K562 (cell line): ENCODE measurements at regions not wholly inside any gene's neighbourhood (a gene's known extent, or its start where the extent isn't known, plus 50 kb on each side); places are given as distances from the start of the nearest gene placed in this dataset.

Experiments
- ARID1B ChIP-seq: fragments of 450-650 bp; IDR thresholded peaks from 2 replicates; pipeline ENCODE4 v1.6.1; 2016; ENCODE audit warnings: antibody characterized with exemption, mild to moderate bottlenecking, inconsistent platforms
- EWSR1 ChIP-seq: fragments of 450-650 bp; IDR thresholded peaks from 2 replicates; pipeline ENCODE4 v1.6.1; 2018; ENCODE audit warnings: borderline replicate concordance, mild to moderate bottlenecking, low read depth, moderate library complexity; ENCODE audit not compliant: partially characterized antibody
- KHSRP ChIP-seq: fragments of 450-650 bp; IDR thresholded peaks from 2 replicates; pipeline ENCODE4 v1.6.1; 2017
- RBM22 ChIP-seq: fragments of 200-400 bp; formaldehyde crosslinking; IDR thresholded peaks from 2 replicates; pipeline ENCODE4 v1.6.1; 2018; ENCODE audit warnings: low read length, low read depth; ENCODE audit not compliant: poor library complexity, severe bottlenecking
- SP1 ChIP-seq: sonication (generic); formaldehyde crosslinking; IDR thresholded peaks from 2 replicates; pipeline ENCODE4 v1.8.1; 2022; ENCODE audit warnings: mild to moderate bottlenecking, missing genetic modification reagents
- ZBTB12 ChIP-seq: fragments of 250-450 bp; sonication (Bioruptor Pico); IDR thresholded peaks from 2 replicates; pipeline ENCODE4 v1.4.0; 2020
- ZNF263 ChIP-seq: sonication (generic); formaldehyde crosslinking; IDR thresholded peaks from 2 replicates; pipeline ENCODE4 v1.8.0; 2022; ENCODE audit warnings: mild to moderate bottlenecking, missing genetic modification reagents, borderline replicate concordance
- TF ChIP-seq, protein P1 (sequence below), 2 experiments: fragments of 150-350 bp in 1 of 2; IDR thresholded peaks; 2 replicates each; pipeline ENCODE4 v1.6.1; 2012 to 2016; ENCODE audit warnings: low read depth in 2 of 2, low read length in 2 of 2, mild to moderate bottlenecking in 1 of 2, moderate library complexity in 1 of 2

GRCh38 chr6:44685213-44685612 is 297.7 kb downstream of the CDC5L start (continued):
- TF ChIP-seq RBM22 = no peak
- no peak for TF ChIP-seq ZBTB12 (CRISPR knock-in tag)
- TF ChIP-seq ARID1B = no peak
- no peak for TF ChIP-seq ZNF263 (CRISPR knock-in tag)
- TF ChIP-seq EWSR1 = no peak
- no peak for TF ChIP-seq KHSRP
- no peak for TF ChIP-seq SP1 (CRISPR knock-in tag)
- TF ChIP-seq, protein P1, sequence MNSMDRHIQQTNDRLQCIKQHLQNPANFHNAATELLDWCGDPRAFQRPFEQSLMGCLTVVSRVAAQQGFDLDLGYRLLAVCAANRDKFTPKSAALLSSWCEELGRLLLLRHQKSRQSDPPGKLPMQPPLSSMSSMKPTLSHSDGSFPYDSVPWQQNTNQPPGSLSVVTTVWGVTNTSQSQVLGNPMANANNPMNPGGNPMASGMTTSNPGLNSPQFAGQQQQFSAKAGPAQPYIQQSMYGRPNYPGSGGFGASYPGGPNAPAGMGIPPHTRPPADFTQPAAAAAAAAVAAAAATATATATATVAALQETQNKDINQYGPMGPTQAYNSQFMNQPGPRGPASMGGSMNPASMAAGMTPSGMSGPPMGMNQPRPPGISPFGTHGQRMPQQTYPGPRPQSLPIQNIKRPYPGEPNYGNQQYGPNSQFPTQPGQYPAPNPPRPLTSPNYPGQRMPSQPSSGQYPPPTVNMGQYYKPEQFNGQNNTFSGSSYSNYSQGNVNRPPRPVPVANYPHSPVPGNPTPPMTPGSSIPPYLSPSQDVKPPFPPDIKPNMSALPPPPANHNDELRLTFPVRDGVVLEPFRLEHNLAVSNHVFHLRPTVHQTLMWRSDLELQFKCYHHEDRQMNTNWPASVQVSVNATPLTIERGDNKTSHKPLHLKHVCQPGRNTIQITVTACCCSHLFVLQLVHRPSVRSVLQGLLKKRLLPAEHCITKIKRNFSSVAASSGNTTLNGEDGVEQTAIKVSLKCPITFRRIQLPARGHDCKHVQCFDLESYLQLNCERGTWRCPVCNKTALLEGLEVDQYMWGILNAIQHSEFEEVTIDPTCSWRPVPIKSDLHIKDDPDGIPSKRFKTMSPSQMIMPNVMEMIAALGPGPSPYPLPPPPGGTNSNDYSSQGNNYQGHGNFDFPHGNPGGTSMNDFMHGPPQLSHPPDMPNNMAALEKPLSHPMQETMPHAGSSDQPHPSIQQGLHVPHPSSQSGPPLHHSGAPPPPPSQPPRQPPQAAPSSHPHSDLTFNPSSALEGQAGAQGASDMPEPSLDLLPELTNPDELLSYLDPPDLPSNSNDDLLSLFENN (IDR thresholded peaks at IDR 0.05; ENCODE audit: low read depth in 2 of 2, low read length in 2 of 2) = no peak
